ENCODE measurements at regions not wholly inside any gene's neighbourhood (a gene's known extent, or its start where the extent isn't known, plus 50 kb on each side); places are given as distances from the start of the nearest gene placed in this dataset.

- no peak for DNase-seq (ENCODE audit: low spot score)
These were observed 81.0 kb downstream of the SEMA4F start for GRCh38 chr2:74735009-74735408.

GRCh38 chr2:74735564-74735963 lies 81.5 kb downstream of the SEMA4F start:
- DNase-seq (ENCODE audit: low spot score): no peak

DNA sequence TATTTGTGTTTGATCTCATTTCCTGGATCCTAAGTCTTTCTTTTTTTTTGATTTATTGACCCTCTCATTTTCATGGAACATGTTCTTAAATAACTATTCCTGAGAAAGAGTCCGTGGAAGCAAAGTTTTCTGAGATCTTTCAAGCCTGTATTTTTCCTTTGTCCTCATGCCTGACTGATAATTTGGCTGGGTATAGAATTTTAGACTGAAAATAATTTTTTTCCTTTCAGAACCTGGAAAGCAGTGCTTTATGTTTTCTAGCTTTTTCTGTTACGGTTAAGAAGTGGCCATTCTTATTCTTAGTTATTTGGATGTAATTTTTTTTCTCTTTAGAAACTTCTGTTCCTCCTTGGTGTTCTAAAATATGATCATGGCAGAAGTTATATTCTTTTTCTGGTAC lies 82.5 kb downstream of the SEMA4F start:
- DNase-seq (ENCODE audit: low spot score): no peak

GRCh38 chr2:74738586-74738985 lies 84.5 kb downstream of the SEMA4F start:
- DNase-seq (ENCODE audit: low spot score): no peak

DNA sequence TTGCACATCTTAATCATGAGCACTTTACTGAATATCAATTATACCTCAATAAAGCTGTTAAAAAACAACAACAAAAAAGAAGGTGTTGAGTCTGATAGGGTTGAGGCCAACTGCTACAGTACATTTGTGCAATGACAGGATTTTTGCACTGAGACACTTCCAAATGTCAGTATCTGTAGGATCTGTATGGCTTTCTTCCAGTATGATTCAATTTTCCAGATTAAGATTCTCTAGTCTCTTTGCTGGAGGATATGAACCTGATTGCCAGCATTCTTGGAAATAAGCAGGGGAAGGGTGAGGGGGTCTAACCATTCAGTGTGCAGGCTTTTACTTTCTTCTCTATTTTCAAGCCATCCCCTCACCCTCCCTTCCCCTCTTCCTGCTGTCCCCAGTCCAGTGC lies 85.1 kb downstream of the SEMA4F start:
- DNase-seq (ENCODE audit: low spot score): no peak

GRCh38 chr2:74739733-74740241 lies 85.7 kb downstream of the SEMA4F start:
- DNase-seq (ENCODE audit: low spot score): no peak

GRCh38 chr2:74740395-74740740 lies 86.3 kb downstream of the SEMA4F start:
- no peak for DNase-seq (ENCODE audit: low spot score)

- DNase-seq (ENCODE audit: low spot score): no peak
These were observed 86.8 kb downstream of the SEMA4F start for GRCh38 chr2:74740741-74741431.

- no peak for DNase-seq (ENCODE audit: low spot score)
These were observed 87.6 kb downstream of the SEMA4F start for GRCh38 chr2:74741629-74742028.

DNA sequence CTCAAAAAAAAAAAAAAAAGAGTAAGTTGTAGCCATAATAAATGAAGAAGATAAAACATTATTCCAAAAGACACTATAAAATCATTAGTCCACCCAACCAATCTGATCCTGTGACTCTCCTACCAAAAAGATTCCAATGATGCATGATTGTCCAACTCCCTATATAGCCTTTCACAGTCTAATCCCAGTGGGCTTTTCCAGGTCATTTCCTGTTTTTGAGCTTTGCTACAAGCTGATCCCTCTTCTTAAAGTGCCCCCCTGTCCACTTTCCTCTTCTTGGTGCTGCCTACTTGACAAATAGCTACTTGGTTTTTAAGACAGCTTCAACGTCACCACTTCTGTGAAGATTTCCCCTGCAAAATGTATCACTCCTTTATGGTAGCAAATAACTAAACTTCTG lies 88.4 kb downstream of the SEMA4F start:
- no peak for DNase-seq (ENCODE audit: low spot score)

DNA sequence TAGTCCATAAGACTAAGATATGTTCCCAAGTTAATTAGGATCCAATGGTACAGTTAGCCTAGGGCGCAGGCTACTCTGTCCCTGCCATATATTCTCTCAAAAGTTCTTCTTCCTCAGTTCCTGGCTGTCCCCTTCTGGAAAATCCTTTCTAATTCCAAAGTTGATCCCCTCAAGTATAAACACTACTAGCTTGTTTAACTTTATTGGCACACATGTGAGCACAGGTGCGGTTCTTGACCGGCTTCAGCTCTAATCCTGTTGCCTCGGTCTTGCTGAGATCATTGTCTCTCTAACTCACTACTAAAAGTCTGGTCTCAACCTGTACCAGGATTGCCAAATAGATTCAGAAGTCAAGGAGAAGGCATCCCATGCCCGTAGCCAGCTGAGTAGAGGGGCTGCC lies 89.0 kb downstream of the SEMA4F start:
- DNase-seq (ENCODE audit: low spot score): no peak

DNA sequence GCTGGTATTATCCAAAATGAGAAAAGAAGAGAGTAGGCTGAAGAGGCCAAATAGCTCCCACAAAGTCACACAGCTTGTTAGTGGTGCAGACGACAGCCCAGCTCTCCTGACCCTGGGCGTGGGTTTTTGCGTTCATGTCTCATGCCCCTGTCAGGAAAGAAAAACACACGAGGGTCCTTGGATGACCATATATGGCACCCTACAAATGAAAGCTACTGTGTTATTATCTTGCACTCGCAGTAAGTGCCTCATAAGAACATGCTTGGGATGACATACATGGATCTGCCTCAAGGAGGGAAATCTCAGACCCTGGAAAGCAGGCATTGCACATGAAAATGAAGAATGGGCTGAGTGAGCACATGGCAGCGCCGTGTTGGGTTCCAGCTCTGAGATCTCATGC lies 89.7 kb downstream of the SEMA4F start:
- no peak for DNase-seq (ENCODE audit: low spot score)

DNA sequence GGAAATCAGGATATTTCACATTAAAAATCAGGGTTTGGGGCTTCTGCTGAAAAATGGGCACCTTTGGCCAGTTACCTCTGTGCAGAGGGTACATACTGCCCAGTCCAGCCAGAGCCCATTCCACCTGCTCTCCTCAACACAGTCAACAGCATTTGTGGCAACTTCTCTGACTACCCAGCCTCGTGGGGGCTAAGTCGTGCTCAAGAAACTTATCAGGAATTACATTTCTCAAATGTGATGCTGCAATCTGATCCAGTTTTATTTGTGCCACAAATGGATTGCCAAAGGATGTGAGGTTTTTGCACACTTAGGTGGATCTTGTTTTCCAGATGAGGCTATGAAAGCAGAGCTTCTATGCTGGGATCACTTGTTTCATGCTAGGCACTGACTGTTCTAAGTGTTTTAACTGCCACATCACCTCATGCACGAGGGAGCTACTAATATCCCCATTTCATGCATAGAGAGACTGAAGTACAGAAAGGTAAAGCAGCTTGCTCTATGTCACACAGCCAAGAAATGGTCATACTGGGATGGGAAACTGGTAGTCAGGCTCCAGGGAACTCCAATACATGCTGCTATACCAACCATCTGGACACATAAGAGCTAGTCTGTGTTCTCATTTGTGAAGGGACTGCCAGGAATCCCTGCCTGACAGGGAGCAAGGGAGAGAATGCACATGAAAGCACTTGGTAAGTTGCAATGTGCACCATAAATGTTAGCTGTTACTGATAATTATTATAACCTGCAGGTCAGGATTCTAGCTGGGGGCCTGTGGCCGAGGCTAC lies 89.0 kb upstream of the HK2 start:
- no peak for DNase-seq (ENCODE audit: low spot score)

GRCh38 chr2:74745766-74746165 lies 88.2 kb upstream of the HK2 start:
- DNase-seq (ENCODE audit: low spot score): no peak

- DNase-seq (ENCODE audit: low spot score): no peak
These were observed 87.4 kb upstream of the HK2 start for GRCh38 chr2:74746480-74746879.

DNA sequence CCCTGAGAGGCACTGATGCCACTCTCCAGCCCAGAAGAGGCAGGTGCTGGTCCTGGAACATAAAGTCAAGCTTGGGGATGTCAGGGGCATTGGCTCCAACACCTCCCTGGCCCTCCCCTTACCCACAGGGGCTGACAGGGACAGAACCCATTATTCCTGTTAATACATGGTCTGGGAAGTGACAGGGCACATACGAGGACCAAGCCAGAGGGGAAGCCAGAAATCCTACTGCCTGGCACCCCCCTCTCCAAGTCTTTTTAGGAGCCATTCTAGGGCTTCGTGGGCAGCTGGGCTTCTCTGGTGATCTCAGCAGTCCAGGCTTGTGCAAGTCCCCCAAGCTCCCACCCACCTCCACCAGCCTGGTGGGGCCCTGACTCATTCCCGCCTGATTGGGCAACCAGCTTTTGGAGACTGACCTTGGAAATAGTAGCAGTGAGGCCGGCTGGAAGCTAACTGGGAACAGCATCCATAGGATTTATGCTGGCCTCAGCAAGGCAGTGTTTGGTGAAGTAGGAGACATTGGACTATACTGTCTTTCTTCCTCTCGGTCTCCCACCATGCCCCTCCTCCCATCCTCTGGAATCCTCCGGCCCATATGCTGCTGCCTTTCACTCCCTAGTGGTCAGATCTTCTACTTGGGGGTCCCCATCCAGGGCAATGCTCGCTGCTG lies 86.4 kb upstream of the HK2 start:
- DNase-seq (ENCODE audit: low spot score): peak; percentile 37

GRCh38 chr2:74748665-74749064 lies 85.3 kb upstream of the HK2 start:
- no peak for DNase-seq (ENCODE audit: low spot score)

GRCh38 chr2:74749432-74749831 lies 84.5 kb upstream of the HK2 start:
- DNase-seq (ENCODE audit: low spot score): no peak

DNA sequence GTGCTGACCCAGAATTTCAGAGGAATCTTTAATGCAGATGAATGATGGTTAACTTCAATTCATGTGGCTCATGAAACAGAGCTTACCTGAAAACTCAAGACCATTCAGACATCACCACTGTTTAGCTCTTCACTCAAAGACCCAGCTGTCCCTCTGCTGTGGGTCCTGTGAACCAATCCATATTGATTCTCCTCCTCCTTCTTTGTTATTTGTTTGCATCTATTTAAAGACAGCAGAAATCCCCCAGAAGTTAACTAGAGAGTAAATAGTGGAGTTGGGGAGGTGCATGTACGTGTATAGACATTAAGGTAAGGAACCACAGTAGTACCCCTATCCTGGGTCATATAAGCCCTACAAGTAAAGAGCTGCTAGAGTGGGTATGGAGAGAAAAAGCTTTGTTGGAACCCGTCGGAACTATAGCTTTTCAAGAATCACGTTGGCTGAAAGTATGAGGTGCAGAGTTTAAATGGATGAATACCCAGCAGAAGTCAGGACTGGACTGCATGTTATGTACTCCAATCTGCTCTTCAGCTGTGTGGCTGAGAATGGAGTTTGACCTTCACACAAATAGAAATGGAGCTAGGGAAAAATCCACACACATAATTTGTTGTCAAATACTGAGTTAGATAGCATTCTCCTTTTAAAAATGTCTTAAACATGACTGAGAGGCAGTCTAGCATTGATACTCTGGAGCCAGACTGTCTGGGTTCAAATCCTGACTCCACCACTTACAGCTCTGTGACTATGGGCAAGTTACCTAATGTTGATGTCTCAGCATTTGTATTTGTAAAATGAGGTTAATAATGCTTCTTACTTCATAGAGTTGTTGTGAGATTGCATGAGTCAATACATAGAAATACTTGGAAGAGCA lies 81.7 kb upstream of the HK2 start:
- DNase-seq (ENCODE audit: low spot score): no peak

DNA sequence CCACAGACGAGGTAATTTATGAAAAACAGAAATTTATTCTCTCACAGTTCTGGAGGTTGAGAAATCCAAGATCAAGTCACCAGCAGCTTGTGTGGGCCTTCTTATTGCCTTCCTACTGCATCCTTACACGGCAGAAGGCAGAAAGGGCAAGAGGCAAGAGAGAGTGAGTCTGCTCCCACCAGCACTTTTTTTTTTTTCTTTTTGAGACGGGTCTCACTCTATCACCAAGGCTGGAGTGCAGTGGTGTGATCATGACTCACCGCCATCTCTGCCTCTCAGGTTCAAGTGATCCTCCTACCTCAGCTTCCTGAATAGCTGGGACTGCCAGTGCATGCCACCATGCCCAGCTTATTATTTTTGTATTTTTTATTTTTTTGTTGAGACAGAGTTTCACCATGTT lies 78.5 kb upstream of the HK2 start:
- no peak for DNase-seq (ENCODE audit: low spot score)

DNA sequence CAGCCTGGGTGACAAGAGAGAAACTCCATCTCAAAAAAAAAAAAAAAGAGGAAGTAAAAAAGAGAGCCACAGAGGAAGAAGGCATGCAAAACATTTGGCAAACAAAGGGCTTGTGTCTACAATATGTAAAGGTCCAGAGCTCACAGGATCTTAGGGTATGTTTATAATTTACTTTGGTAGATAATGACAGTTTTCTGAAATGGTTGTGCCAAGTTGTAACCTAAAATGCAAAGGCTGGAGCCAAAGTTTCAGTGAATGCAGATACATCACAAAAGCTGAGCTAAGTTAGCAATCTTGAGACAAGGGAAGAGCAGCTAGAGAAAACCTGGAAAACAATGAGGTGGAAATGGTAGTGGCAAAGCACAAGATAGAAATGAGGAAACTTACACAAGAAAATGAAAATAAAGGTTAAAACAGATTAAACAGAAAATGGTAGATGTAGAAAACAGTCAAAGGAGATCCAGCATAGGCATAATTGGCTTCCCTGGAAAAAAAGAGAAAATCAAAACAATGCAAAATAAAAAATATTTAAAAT lies 77.5 kb upstream of the HK2 start:
- DNase-seq (ENCODE audit: low spot score): no peak

DNA sequence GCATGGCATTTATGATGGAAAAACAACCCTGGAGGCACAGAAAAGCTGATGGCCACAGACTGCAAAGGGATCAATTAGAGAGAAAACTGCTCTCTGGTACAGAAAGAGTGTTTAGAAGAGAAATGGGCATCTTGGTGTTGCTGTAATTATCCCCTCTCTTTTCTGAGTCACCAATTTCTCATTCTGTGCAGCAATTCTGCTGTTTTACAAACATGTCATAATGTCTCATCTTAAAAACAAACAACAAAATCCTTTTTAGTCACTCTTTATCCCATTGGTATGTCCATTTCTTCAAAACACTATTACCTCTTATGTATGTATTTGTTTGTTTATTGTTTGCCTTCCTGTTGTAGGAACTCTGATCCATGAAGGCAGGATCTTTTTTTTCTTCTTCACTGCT lies 73.9 kb upstream of the HK2 start:
- DNase-seq (ENCODE audit: low spot score): no peak

Measured in HuH-7 (cell line).